GM15510 (cell line): ENCODE measurements at regions not wholly inside any gene's neighbourhood (a gene's known extent, or its start where the extent isn't known, plus 50 kb on each side); places are given as distances from the start of the nearest gene placed in this dataset.

Source experiments
- POLR2A ChIP-seq: IDR thresholded peaks from 3 replicates; pipeline ENCODE4 v1.6.1; 2011; ENCODE audit warnings: borderline replicate concordance; ENCODE audit not compliant: insufficient read length; ENCODE audit errors: extremely low read depth

GRCh38 chr19:28196961-28197360 lies 1016.0 kb downstream of the UQCRFS1 start:
- TF ChIP-seq POLR2A: no peak

GRCh38 chr19:28196101-28196500 lies 1016.9 kb downstream of the UQCRFS1 start:
- TF ChIP-seq POLR2A: no peak

- TF ChIP-seq POLR2A: no peak
Observed at GRCh38 chr19:28185646-28186045, 1027.3 kb downstream of the UQCRFS1 start.

- no peak for TF ChIP-seq POLR2A
Observed at GRCh38 chr19:28184997-28185396, 1028.0 kb downstream of the UQCRFS1 start.

- no peak for TF ChIP-seq POLR2A
Observed at GRCh38 chr19:28176193-28176592, 1036.8 kb downstream of the UQCRFS1 start.

GRCh38 chr19:28171983-28172382 lies 1041.0 kb downstream of the UQCRFS1 start:
- no peak for TF ChIP-seq POLR2A

GRCh38 chr19:28170066-28170465 lies 1042.9 kb downstream of the UQCRFS1 start:
- no peak for TF ChIP-seq POLR2A

- no peak for TF ChIP-seq POLR2A
Observed at GRCh38 chr19:28169168-28169887, 1043.6 kb downstream of the UQCRFS1 start.

- TF ChIP-seq POLR2A: no peak
Observed at GRCh38 chr19:28168557-28168956, 1044.4 kb downstream of the UQCRFS1 start.

GRCh38 chr19:28166025-28166424 lies 1046.9 kb downstream of the UQCRFS1 start:
- TF ChIP-seq POLR2A: no peak

GRCh38 chr19:28164214-28164613 lies 1048.7 kb downstream of the UQCRFS1 start:
- TF ChIP-seq POLR2A: no peak

- TF ChIP-seq POLR2A: no peak
Observed at GRCh38 chr19:28159065-28159464, 1053.9 kb downstream of the UQCRFS1 start.

- no peak for TF ChIP-seq POLR2A
Observed at GRCh38 chr19:28155265-28155664, 1057.7 kb downstream of the UQCRFS1 start.

GRCh38 chr19:28154077-28154476 lies 1058.9 kb downstream of the UQCRFS1 start:
- no peak for TF ChIP-seq POLR2A

- TF ChIP-seq POLR2A: no peak
Observed at GRCh38 chr19:28153123-28153522, 1059.8 kb downstream of the UQCRFS1 start.

GRCh38 chr19:28152195-28152594 lies 1060.8 kb downstream of the UQCRFS1 start:
- TF ChIP-seq POLR2A: no peak

- no peak for TF ChIP-seq POLR2A
Observed at GRCh38 chr19:28150129-28150528, 1062.8 kb downstream of the UQCRFS1 start.
